ENCODE measurements at regions not wholly inside any gene's neighbourhood (a gene's known extent, or its start where the extent isn't known, plus 50 kb on each side); places are given as distances from the start of the nearest gene placed in this dataset.

- CTCF ChIA-PET, result no interaction called here
- no peak overlapping the region for H3K4me3 ChIP-seq (ENCODE audit: low read depth, low read length)
- no peak for DNase-seq (ENCODE audit: low read depth, low spot score)
- H3K9me3 ChIP-seq (ENCODE audit: control insufficient read depth, insufficient read depth, low read length), result peaks cover 6% of the 10 kb centered on the region
- TF ChIP-seq, protein P1, sequence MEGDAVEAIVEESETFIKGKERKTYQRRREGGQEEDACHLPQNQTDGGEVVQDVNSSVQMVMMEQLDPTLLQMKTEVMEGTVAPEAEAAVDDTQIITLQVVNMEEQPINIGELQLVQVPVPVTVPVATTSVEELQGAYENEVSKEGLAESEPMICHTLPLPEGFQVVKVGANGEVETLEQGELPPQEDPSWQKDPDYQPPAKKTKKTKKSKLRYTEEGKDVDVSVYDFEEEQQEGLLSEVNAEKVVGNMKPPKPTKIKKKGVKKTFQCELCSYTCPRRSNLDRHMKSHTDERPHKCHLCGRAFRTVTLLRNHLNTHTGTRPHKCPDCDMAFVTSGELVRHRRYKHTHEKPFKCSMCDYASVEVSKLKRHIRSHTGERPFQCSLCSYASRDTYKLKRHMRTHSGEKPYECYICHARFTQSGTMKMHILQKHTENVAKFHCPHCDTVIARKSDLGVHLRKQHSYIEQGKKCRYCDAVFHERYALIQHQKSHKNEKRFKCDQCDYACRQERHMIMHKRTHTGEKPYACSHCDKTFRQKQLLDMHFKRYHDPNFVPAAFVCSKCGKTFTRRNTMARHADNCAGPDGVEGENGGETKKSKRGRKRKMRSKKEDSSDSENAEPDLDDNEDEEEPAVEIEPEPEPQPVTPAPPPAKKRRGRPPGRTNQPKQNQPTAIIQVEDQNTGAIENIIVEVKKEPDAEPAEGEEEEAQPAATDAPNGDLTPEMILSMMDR (IDR thresholded peaks at IDR 0.05; ENCODE audit: low read depth, low read length), result no peak
- POLR2A ChIA-PET, result no interaction called here
- H3K27ac ChIP-seq (ENCODE audit: low read depth, low read length), result no peak overlapping the region
- H3K27me3 ChIP-seq (ENCODE audit: control insufficient read depth, insufficient read depth, low read length), result no peaks in the 10 kb centered on the region
These were observed 206.6 kb downstream of the TFAP2B start for GRCh38 chr6:51025082-51025777.

DNA sequence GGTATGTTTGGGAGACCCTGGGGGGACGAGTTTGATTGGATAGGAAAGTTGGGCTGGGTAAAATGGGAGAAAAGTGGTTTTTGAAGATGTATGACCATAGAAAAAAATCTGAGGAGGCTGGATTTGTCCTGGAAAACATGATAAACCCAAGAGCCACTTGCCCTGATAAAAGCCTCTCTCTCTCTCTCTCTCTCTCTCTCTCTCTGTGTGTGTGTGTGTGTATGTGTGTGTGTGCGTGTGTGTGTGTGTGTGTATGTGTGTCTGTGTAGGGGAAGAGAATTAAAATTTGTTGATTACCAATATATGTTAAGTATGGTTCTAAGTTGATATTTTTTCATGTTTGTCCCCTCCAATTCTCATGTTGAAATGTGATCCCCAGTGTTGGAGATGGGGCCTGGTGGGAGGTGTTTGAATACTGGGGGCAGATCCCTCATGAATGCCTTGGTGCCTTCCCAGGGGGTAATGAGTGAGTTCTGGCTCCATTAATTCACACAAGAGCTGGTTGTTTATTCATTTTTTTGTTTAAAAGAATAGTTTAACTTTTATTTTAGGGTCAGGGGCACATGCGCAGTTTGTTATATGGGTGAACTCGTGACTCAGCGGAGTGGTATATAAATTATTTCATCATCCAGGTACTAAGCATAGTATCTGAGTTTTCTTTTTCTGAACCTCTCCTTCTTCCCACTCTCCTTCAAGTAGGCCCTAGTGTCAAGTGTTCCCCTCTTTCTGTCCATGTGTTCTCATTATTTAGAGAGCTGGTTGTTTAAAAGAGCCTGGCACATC is 208.8 kb downstream of the TFAP2B start:
- Histone ChIP-seq H3K27me3 (ENCODE audit: control insufficient read depth, insufficient read depth, low read length) (no peaks in the 10 kb centered on the region), H3K9me3 (ENCODE audit: control insufficient read depth, insufficient read depth, low read length) (peaks cover 6% of the 10 kb centered on the region), H3K27ac (ENCODE audit: low read depth, low read length) (no peak overlapping the region), H3K4me3 (ENCODE audit: low read depth, low read length) (no peak overlapping the region)
- ChIA-PET CTCF (no interaction called here), POLR2A (no interaction called here)
- DNase-seq (ENCODE audit: low read depth, low spot score), result no peak
- TF ChIP-seq, protein P1 (IDR thresholded peaks at IDR 0.05; ENCODE audit: low read depth, low read length), result no peak

DNA sequence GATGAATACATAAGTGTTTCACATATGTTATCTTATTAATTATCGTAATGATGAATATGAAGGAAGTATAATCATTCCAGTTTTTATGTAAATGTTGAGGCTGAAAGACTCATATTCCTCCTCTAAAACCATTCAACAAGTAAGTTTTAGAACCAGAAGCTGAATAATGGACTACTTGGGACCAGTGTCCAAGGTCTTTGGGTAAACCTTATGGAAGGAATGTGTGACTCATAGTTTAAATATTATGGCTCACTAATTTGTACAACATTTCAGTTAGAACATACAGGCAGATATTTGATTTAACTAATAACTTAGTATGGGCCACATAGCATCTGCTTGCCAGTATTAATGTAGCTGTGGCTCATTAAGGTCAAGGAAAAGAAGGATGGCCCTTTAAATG is 209.6 kb downstream of the TFAP2B start:
- TF ChIP-seq, protein P1 (IDR thresholded peaks at IDR 0.05; ENCODE audit: low read depth, low read length), result no peak
- Histone ChIP-seq H3K9me3 (ENCODE audit: control insufficient read depth, insufficient read depth, low read length) (peaks cover 6% of the 10 kb centered on the region), H3K27ac (ENCODE audit: low read depth, low read length) (no peak overlapping the region), H3K4me3 (ENCODE audit: low read depth, low read length) (no peak overlapping the region), H3K27me3 (ENCODE audit: control insufficient read depth, insufficient read depth, low read length) (no peaks in the 10 kb centered on the region)
- ChIA-PET POLR2A (no interaction called here), CTCF (no interaction called here)
- no peak for DNase-seq (ENCODE audit: low read depth, low spot score)

DNA sequence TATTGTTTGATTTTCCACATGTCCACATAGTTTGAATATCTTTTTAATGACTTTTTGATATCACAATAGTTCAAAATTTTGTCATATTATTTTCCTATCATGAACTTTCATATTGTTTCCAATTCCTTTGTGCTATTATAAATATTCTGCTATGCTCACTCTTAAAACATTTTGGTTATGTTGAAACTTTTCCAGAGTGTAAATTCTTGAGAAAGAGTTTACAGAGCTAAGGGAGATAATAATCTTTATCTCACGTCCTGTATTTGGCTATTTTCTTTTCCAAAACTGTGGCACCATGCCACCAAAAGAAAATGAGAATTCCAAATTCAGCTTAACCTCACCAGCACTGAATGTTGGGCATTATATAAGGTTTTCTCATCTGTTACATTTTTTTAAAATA is 210.9 kb downstream of the TFAP2B start:
- CTCF ChIA-PET, result no interaction called here
- POLR2A ChIA-PET, result no interaction called here
- Histone ChIP-seq H3K9me3 (ENCODE audit: control insufficient read depth, insufficient read depth, low read length) (peaks cover 6% of the 10 kb centered on the region), H3K27ac (ENCODE audit: low read depth, low read length) (no peak overlapping the region), H3K27me3 (ENCODE audit: control insufficient read depth, insufficient read depth, low read length) (no peaks in the 10 kb centered on the region), H3K4me3 (ENCODE audit: low read depth, low read length) (no peak overlapping the region)
- no peak for DNase-seq (ENCODE audit: low read depth, low spot score)
- TF ChIP-seq, protein P1 (IDR thresholded peaks at IDR 0.05; ENCODE audit: low read depth, low read length), result no peak

DNA sequence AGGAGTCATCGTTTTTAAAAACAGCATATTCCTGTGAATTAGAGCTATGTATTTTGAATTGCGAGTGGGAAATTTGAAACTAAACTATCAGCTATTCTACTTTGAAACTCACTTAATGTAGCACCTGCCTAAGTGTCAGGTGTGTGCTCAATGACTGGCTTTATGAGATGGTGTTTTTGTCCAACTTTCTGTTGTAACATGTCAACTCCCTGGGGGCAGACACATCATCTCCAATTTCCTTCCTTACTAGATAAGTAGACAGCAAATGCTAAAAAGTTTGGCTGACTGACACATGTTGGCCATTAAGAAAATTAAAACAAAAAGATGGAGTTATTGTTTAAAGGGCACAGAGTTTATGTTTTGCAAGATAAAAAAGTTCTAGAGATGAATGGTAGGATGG is 226.9 kb downstream of the TFAP2B start:
- Histone ChIP-seq H3K4me3 (ENCODE audit: low read depth, low read length) (no peak overlapping the region), H3K27me3 (ENCODE audit: control insufficient read depth, insufficient read depth, low read length) (no peaks in the 10 kb centered on the region), H3K27ac (ENCODE audit: low read depth, low read length) (no peak overlapping the region), H3K9me3 (ENCODE audit: control insufficient read depth, insufficient read depth, low read length) (peaks cover 7% of the 10 kb centered on the region; the same call in 1 of the 2 replicates)
- ChIA-PET CTCF (no interaction called here), POLR2A (no interaction called here)
- DNase-seq (ENCODE audit: low read depth, low spot score), result no peak
- TF ChIP-seq, protein P1 (IDR thresholded peaks at IDR 0.05; ENCODE audit: low read depth, low read length), result no peak

Measured in AG04450 (cell line).